ENCODE measurements at regions not wholly inside any gene's neighbourhood (a gene's known extent, or its start where the extent isn't known, plus 50 kb on each side); places are given as distances from the start of the nearest gene placed in this dataset.

DNA sequence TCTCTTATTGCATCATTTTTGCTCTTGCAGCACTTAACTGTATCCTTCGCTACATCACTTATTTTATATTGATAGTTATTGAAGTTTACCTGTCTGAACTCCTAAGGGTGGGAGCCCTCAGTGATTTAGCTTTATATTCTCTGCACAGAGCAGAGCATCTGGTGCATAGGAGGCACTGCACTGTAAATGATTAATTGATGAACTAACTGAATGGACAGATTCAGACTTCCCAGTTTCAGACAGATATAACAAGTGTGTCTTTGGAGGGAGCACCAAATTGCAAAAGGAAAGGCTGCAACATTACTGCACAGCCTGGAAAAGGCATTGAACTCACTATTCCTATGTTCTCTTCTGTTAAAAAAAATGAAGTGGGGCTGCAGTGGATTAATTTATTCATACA, 160.3 kb downstream of the EDN1 start:
- no peak for TF ChIP-seq CTCF (conservative IDR thresholded peaks at IDR 0.05; ENCODE audit: low read depth, low read length)
- DNase-seq (ENCODE audit: low read depth) = no peak
- H3K4me3 ChIP-seq (ENCODE audit: low read depth, low read length) = no peak overlapping the region

DNA sequence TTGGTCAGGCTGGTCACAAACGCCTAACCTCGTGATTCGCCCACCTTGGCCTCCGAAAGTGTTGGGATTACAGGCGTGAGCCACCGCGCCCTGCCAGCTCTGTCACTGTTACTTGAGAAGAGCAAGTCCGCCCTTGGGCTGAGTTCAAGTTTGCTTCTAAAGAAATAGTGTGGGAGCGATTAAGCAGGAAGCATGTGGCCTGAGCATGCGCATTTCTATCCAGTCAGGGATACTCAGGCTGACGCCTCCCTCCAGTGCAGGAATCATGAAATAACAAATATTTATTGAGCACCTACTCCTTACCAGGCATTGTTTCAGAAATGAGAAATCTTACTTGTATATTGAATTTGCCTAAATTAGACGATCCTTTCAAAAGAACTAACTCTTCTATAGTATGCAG, 166.2 kb downstream of the EDN1 start:
- no peak for DNase-seq (ENCODE audit: low read depth)
- no peak for TF ChIP-seq CTCF (conservative IDR thresholded peaks at IDR 0.05; ENCODE audit: low read depth, low read length)
- H3K4me3 ChIP-seq (ENCODE audit: low read depth, low read length) = no peak overlapping the region

DNA sequence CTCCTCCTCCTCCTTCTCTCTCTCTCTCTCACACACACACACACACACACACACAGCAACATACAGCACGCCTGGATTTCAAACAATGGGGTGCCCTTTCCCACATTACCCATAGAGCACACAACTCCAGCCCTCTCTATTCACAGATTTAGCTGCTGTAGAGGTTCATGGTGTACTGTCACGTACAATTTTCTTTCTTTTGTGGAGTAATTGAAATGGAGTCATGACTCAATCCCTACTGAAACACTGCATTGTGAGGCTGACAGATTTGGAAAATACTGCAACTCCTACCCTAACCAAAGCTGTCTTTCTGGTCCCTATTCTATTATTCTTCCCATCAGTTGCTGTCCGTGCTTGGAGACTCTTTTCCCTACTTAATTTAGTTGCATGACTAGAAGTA, 166.9 kb downstream of the EDN1 start:
- DNase-seq (ENCODE audit: low read depth) = no peak

GRCh38 chr6:12458558-12458957, 168.4 kb downstream of the EDN1 start:
- H3K4me3 ChIP-seq (ENCODE audit: low read depth, low read length) = no peak overlapping the region
- TF ChIP-seq CTCF (conservative IDR thresholded peaks at IDR 0.05; ENCODE audit: low read depth, low read length) = no peak
- no peak for DNase-seq (ENCODE audit: low read depth)

More for the DNA sequence above, 166.9 kb downstream of the EDN1 start:
- H3K4me3 ChIP-seq (ENCODE audit: low read depth, low read length) = no peak overlapping the region
- TF ChIP-seq CTCF (conservative IDR thresholded peaks at IDR 0.05; ENCODE audit: low read depth, low read length) = no peak

- no peak for TF ChIP-seq CTCF (conservative IDR thresholded peaks at IDR 0.05; ENCODE audit: low read depth, low read length)
- no peak overlapping the region for H3K4me3 ChIP-seq (ENCODE audit: low read depth, low read length)
- DNase-seq (ENCODE audit: low read depth) = peak; percentile 37
Measured at GRCh38 chr6:12459945-12460661, 169.9 kb downstream of the EDN1 start.

- TF ChIP-seq CTCF (conservative IDR thresholded peaks at IDR 0.05; ENCODE audit: low read depth, low read length) = no peak
- H3K4me3 ChIP-seq (ENCODE audit: low read depth, low read length) = no peak overlapping the region
- no peak for DNase-seq (ENCODE audit: low read depth)
Measured at GRCh38 chr6:12467706-12468670, 177.8 kb downstream of the EDN1 start.

Measured in epithelial cell of proximal tubule (primary cell).